GM12892 (cell line): ENCODE measurements at regions not wholly inside any gene's neighbourhood (a gene's known extent, or its start where the extent isn't known, plus 50 kb on each side); places are given as distances from the start of the nearest gene placed in this dataset.

ENCODE experiments used
- POLR2A ChIP-seq: IDR thresholded peaks from 2 replicates; pipeline ENCODE4 v1.6.1; 2011; ENCODE audit warnings: low read depth, low read length, control low read depth
- POLR2AphosphoS5 ChIP-seq: IDR thresholded peaks from 2 replicates; pipeline ENCODE4 v1.6.1; 2011; ENCODE audit warnings: low read depth, low read length, control low read depth
- TAF1 ChIP-seq: IDR thresholded peaks from 2 replicates; pipeline ENCODE4 v1.6.1; 2011; ENCODE audit warnings: low read depth, mild to moderate bottlenecking, control low read depth, low read length, borderline replicate concordance

DNA sequence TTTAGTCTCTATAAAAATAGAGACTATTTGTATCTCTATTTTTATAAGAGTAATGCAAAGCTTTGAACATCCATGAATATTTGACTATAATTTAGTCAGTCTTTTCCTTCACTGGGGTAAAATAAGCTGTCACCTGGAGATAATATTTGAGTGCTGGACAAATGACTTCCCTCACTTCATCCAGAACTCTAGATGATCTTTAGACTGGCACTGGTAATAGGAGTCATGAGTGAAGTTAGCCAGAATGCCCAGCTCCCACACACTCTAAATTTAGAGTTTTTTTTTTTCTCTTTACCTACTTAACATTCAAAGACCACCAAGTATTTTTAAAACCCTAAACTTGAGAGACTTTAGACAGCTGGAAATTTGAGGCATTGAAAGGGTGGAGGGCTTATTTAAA lies 100.7 kb downstream of the LSMEM1 start:
- TF ChIP-seq POLR2A (no peak), POLR2AphosphoS5 (no peak), TAF1 (no peak)
